ENCODE measurements at regions not wholly inside any gene's neighbourhood (a gene's known extent, or its start where the extent isn't known, plus 50 kb on each side); places are given as distances from the start of the nearest gene placed in this dataset.

GRCh38 chr17:73973586-73974409, 229.7 kb upstream of the RPL38 start:
- H3K4me3 ChIP-seq, result no peak overlapping the region
- TF ChIP-seq CTCF (IDR thresholded peaks at IDR 0.05), result no peak
- TF ChIP-seq POLR2A (IDR thresholded peaks at IDR 0.05), result no peak
- peaks cover 0 to 55% (median 0%) of the 10 kb centered on the region in 4 donors for H3K27me3 ChIP-seq
- no peaks in the 10 kb centered on the region for H3K36me3 ChIP-seq
- no peak for DNase-seq
- no peaks in the 10 kb centered on the region for H3K4me1 ChIP-seq
- WGBS, 2 donors, result 68 to 72% methylated on average over 5 to 15 of the region's 16 CpGs
- no peaks in the 10 kb centered on the region for H3K9me3 ChIP-seq
- intact Hi-C loops (cut with DNase I), result no loop called here
- no peak overlapping the region for H3K27ac ChIP-seq

- no peaks in the 10 kb centered on the region for H3K9me3 ChIP-seq
- H3K4me3 ChIP-seq, result no peak overlapping the region
- WGBS, 2 donors, result 89 to 95% methylated on average over 1 of the region's 1 CpG
- no peaks in the 10 kb centered on the region for H3K4me1 ChIP-seq
- no peaks in the 10 kb centered on the region for H3K36me3 ChIP-seq
- no peak for DNase-seq
- no peak for TF ChIP-seq CTCF (IDR thresholded peaks at IDR 0.05)
- no peak for TF ChIP-seq POLR2A (IDR thresholded peaks at IDR 0.05)
- peaks cover 0 to 55% (median 0%) of the 10 kb centered on the region in 4 donors for H3K27me3 ChIP-seq
- intact Hi-C loops (cut with DNase I), result no loop called here
- no peak overlapping the region for H3K27ac ChIP-seq
Observed at GRCh38 chr17:73974536-73974935, 228.9 kb upstream of the RPL38 start.

GRCh38 chr17:73976147-73976546, 227.3 kb upstream of the RPL38 start:
- DNase-seq, result no peak
- Histone ChIP-seq H3K27me3 (peaks cover 0 to 45% (median 0%) of the 10 kb centered on the region in 4 donors), H3K4me3 (no peak overlapping the region), H3K27ac (no peak overlapping the region), H3K9me3 (no peaks in the 10 kb centered on the region), H3K4me1 (no peaks in the 10 kb centered on the region), H3K36me3 (no peaks in the 10 kb centered on the region)
- intact Hi-C loops (cut with DNase I), result no loop called here
- no peak for TF ChIP-seq POLR2A (IDR thresholded peaks at IDR 0.05)
- no peak for TF ChIP-seq CTCF (IDR thresholded peaks at IDR 0.05)
- 67 to 78% methylated on average over 1 of the region's 1 CpG for WGBS, 2 donors

- no peaks in the 10 kb centered on the region for H3K36me3 ChIP-seq
- DNase-seq, result no peak
- 63 to 67% methylated on average over 18 of the region's 19 CpGs for WGBS, 2 donors
- H3K9me3 ChIP-seq, result no peaks in the 10 kb centered on the region
- H3K4me1 ChIP-seq, result no peaks in the 10 kb centered on the region
- H3K27me3 ChIP-seq, result peaks cover 0 to 41% (median 0%) of the 10 kb centered on the region in 4 donors
- TF ChIP-seq CTCF (IDR thresholded peaks at IDR 0.05) (no peak), POLR2A (IDR thresholded peaks at IDR 0.05) (no peak)
- no peak overlapping the region for H3K27ac ChIP-seq
- intact Hi-C loops (cut with DNase I), result no loop called here
- H3K4me3 ChIP-seq, result no peak overlapping the region
Observed at GRCh38 chr17:73976676-73977521, 226.6 kb upstream of the RPL38 start.

GRCh38 chr17:73980517-73980916, 223.0 kb upstream of the RPL38 start:
- WGBS, 2 donors, result 66 to 69% methylated on average over 3 of the region's 3 CpGs
- no peaks in the 10 kb centered on the region for H3K9me3 ChIP-seq
- TF ChIP-seq CTCF (IDR thresholded peaks at IDR 0.05), result no peak
- no peak for TF ChIP-seq POLR2A (IDR thresholded peaks at IDR 0.05)
- H3K27ac ChIP-seq, result no peak overlapping the region
- intact Hi-C loops (cut with DNase I), result no loop called here
- H3K4me3 ChIP-seq, result no peak overlapping the region
- peaks cover 0 to 65% (median 0%) of the 10 kb centered on the region in 4 donors for H3K27me3 ChIP-seq
- DNase-seq, result no peak
- H3K36me3 ChIP-seq, result no peaks in the 10 kb centered on the region
- H3K4me1 ChIP-seq, result no peaks in the 10 kb centered on the region

Data from esophagus squamous epithelium (tissue), 5 donors.